Smooth muscle cell (in vitro differentiated cells): ENCODE measurements at regions not wholly inside any gene's neighbourhood (a gene's known extent, or its start where the extent isn't known, plus 50 kb on each side); places are given as distances from the start of the nearest gene placed in this dataset.

Experiments used
- DNase-seq: peaks from one replicate; lab custom pipeline; 2025; ENCODE audit not compliant: unreplicated experiment; lab: John Stamatoyannopoulos, UW
- H2AFZ ChIP-seq: fragments of 200-600 bp; sonication (generic); 2 replicates; pipeline ENCODE4 v1.6.0; 2016; ENCODE audit warnings: antibody characterized with exemption, low read depth, mild to moderate bottlenecking
- H3F3A ChIP-seq: fragments of 200-600 bp; sonication (generic); 2 replicates; pipeline ENCODE4 v1.6.0; 2017; ENCODE audit warnings: antibody characterized with exemption, low read depth
- H3K27ac ChIP-seq: fragments of 200-600 bp; sonication (generic); 2 replicates; pipeline ENCODE4 v1.5.1; 2016; ENCODE audit warnings: low read depth, mild to moderate bottlenecking
- H3K27me3 ChIP-seq: fragments of 200-600 bp; sonication (generic); 2 replicates; pipeline ENCODE4 v1.6.1; 2016; ENCODE audit warnings: low read depth, mild to moderate bottlenecking
- H3K36me3 ChIP-seq: fragments of 200-600 bp; sonication (generic); 2 replicates; pipeline ENCODE4 v1.5.1; 2016; ENCODE audit warnings: low read depth
- H3K4me1 ChIP-seq: fragments of 200-600 bp; sonication (generic); 2 replicates; pipeline ENCODE4 v1.5.1; 2016; ENCODE audit warnings: low read depth
- H3K4me2 ChIP-seq: fragments of 200-600 bp; sonication (generic); 2 replicates; pipeline ENCODE4 v1.6.0; 2016; ENCODE audit warnings: mild to moderate bottlenecking
- H3K4me3 ChIP-seq: fragments of 200-600 bp; sonication (generic); 2 replicates; pipeline ENCODE4 v1.5.1; 2016; ENCODE audit warnings: mild to moderate bottlenecking
- H3K79me2 ChIP-seq: fragments of 200-600 bp; sonication (generic); 2 replicates; pipeline ENCODE4 v1.6.0; 2016; ENCODE audit warnings: low read depth, mild to moderate bottlenecking
- H3K9ac ChIP-seq: fragments of 200-600 bp; sonication (generic); 2 replicates; pipeline ENCODE4 v1.6.0; 2016; ENCODE audit warnings: low read depth
- H3K9me3 ChIP-seq: fragments of 200-600 bp; sonication (generic); replicated peaks from 2 replicates; pipeline ENCODE4 v1.5.1; 2016; ENCODE audit warnings: low read depth
- H4K20me1 ChIP-seq: fragments of 200-600 bp; sonication (generic); 2 replicates; pipeline ENCODE4 v1.6.0; 2016; ENCODE audit warnings: low read depth
- WGBS: methylation state at CpG from one replicate; pipeline ENCODE4 v1.1.7; 2016; ENCODE audit warnings: low lambda C conversion rate; 5-methylcytosine and 5-hydroxymethylcytosine counted together
- TF ChIP-seq, protein P1 (sequence below): fragments of 200-600 bp; sonication (generic); IDR thresholded peaks from 2 replicates; pipeline ENCODE4 v1.5.1; 2017; ENCODE audit warnings: borderline replicate concordance, mild to moderate bottlenecking, antibody characterized with exemption; ENCODE audit not compliant: insufficient read depth, poor library complexity, severe bottlenecking

GRCh38 chr5:10122076-10122726 is 127.5 kb downstream of the ATPSCKMT start:
- Histone ChIP-seq H3K9me3 (no peaks in the 10 kb centered on the region), H3K27ac (no peak overlapping the region), H3K79me2 (no peaks in the 10 kb centered on the region), H3K36me3 (no peaks in the 10 kb centered on the region), H2AFZ (no peak overlapping the region), H3K4me2 (no peak overlapping the region), H3K27me3 (no peaks in the 10 kb centered on the region), H4K20me1 (no peaks in the 10 kb centered on the region), H3F3A (no peaks in the 10 kb centered on the region), H3K9ac (no peak overlapping the region), H3K4me1 (no peaks in the 10 kb centered on the region), H3K4me3 (no peak overlapping the region)
- no peak for DNase-seq
- TF ChIP-seq, protein P1, sequence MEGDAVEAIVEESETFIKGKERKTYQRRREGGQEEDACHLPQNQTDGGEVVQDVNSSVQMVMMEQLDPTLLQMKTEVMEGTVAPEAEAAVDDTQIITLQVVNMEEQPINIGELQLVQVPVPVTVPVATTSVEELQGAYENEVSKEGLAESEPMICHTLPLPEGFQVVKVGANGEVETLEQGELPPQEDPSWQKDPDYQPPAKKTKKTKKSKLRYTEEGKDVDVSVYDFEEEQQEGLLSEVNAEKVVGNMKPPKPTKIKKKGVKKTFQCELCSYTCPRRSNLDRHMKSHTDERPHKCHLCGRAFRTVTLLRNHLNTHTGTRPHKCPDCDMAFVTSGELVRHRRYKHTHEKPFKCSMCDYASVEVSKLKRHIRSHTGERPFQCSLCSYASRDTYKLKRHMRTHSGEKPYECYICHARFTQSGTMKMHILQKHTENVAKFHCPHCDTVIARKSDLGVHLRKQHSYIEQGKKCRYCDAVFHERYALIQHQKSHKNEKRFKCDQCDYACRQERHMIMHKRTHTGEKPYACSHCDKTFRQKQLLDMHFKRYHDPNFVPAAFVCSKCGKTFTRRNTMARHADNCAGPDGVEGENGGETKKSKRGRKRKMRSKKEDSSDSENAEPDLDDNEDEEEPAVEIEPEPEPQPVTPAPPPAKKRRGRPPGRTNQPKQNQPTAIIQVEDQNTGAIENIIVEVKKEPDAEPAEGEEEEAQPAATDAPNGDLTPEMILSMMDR = no peak
- WGBS = 93% methylated on average over 1 of the region's 1 CpG

GRCh38 chr5:10120934-10121333 is 128.8 kb downstream of the ATPSCKMT start:
- Histone ChIP-seq H3K4me1 (no peaks in the 10 kb centered on the region), H3K27ac (no peak overlapping the region), H3K27me3 (no peaks in the 10 kb centered on the region), H3K4me2 (no peak overlapping the region), H3F3A (no peaks in the 10 kb centered on the region), H3K36me3 (no peaks in the 10 kb centered on the region), H3K4me3 (no peak overlapping the region), H3K9ac (no peak overlapping the region), H4K20me1 (no peaks in the 10 kb centered on the region), H3K9me3 (no peaks in the 10 kb centered on the region), H2AFZ (no peak overlapping the region), H3K79me2 (no peaks in the 10 kb centered on the region)
- no peak for DNase-seq
- 96% methylated on average over 7 of the region's 7 CpGs for WGBS
- TF ChIP-seq, protein P1 = no peak

DNA sequence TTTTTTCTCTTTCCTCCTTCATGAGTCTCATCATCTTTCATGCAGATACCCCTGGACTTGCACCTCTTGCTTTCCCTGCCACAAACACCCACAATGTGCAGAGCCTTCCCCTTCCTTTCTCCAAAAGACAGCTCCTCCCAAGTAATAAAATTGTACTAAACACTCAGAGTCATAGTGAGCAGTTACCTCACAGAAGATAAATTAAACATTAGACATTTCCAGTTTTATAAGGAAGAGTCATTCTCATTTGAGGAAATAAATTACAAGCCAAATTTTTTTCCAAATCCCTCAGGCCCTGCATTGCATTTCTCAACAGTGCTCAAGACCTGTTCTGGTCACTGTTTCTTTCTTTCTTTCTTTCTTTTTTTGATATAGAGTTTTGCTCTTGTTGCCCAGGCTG is 131.5 kb downstream of the ATPSCKMT start:
- no peak for DNase-seq
- Histone ChIP-seq H3K4me3 (no peak overlapping the region), H4K20me1 (no peaks in the 10 kb centered on the region), H3K27me3 (no peaks in the 10 kb centered on the region), H3K4me2 (no peak overlapping the region), H3F3A (no peaks in the 10 kb centered on the region), H2AFZ (no peak overlapping the region), H3K9ac (no peak overlapping the region), H3K36me3 (no peaks in the 10 kb centered on the region), H3K27ac (no peak overlapping the region), H3K79me2 (no peaks in the 10 kb centered on the region), H3K9me3 (no peaks in the 10 kb centered on the region), H3K4me1 (no peaks in the 10 kb centered on the region)
- TF ChIP-seq, protein P1 = no peak

GRCh38 chr5:10116594-10116993 is 133.1 kb downstream of the ATPSCKMT start:
- DNase-seq = no peak
- TF ChIP-seq, protein P1 = no peak
- H3K9me3 ChIP-seq = no peaks in the 10 kb centered on the region

More at GRCh38 chr5:10116594-10116993, 133.1 kb downstream of the ATPSCKMT start:
- Histone ChIP-seq H3K36me3 (no peaks in the 10 kb centered on the region), H3K4me1 (no peaks in the 10 kb centered on the region), H4K20me1 (no peaks in the 10 kb centered on the region), H3K79me2 (no peaks in the 10 kb centered on the region), H3K27me3 (no peaks in the 10 kb centered on the region), H3K9ac (no peak overlapping the region), H2AFZ (no peak overlapping the region), H3K4me3 (no peak overlapping the region), H3K27ac (no peak overlapping the region), H3F3A (no peaks in the 10 kb centered on the region), H3K4me2 (no peak overlapping the region)
